Gastrocnemius medialis (tissue), 4 donors: ENCODE measurements at regions not wholly inside any gene's neighbourhood (a gene's known extent, or its start where the extent isn't known, plus 50 kb on each side); places are given as distances from the start of the nearest gene placed in this dataset.

Source experiments
- ATAC-seq, 2 donors: fragments of 150-250 bp; one replicate each; pipeline ENCODE4 v1.9.1; 2016
- DNase-seq, 2 donors: peaks; one replicate each; pipeline ENCODE4 v3.0.0-alpha.2; 2019
- H3K27ac ChIP-seq, 4 donors: fragments of 200-600 bp; sonication (generic); 1 replicate in 1 of 4; 2 replicates in 3 of 4; pipeline ENCODE4 v1.5.1; 2016 to 2018; ENCODE audit warnings: mild to moderate bottlenecking in 2 of 4, moderate library complexity in 1 of 4
- H3K27me3 ChIP-seq, 3 donors: fragments of 200-600 bp; sonication (generic) in 2 of 3; 1 replicate in 1 of 3; 2 replicates in 2 of 3; pipeline versions ENCODE4 v1.5.1 to v1.6.0; 2016 to 2019; ENCODE audit warnings: mild to moderate bottlenecking in 1 of 3, moderate library complexity in 1 of 3
- H3K36me3 ChIP-seq, 2 donors: fragments of 200-600 bp; sonication (generic) in 1 of 2; one replicate each; pipeline ENCODE4 v1.5.1; 2017 to 2018
- H3K4me1 ChIP-seq, 2 donors: fragments of 200-600 bp; sonication (generic) in 1 of 2; one replicate each; pipeline ENCODE4 v1.5.1; 2016 to 2017; ENCODE audit warnings: mild to moderate bottlenecking in 2 of 2
- H3K4me3 ChIP-seq, 4 donors: fragments of 200-600 bp; sonication (generic) in 3 of 4; 1 replicate in 1 of 4; 2 replicates in 3 of 4; pipeline ENCODE4 v1.5.1; 2016 to 2019; ENCODE audit warnings: mild to moderate bottlenecking in 2 of 4
- H3K9me3 ChIP-seq, 3 donors: fragments of 200-600 bp; sonication (generic) in 2 of 3; 1 replicate in 1 of 3; 2 replicates in 2 of 3; pipeline ENCODE4 v1.5.1; 2016 to 2019
- POLR2A ChIP-seq, 2 donors: fragments of 450-650 bp; IDR thresholded peaks; one replicate each; pipeline ENCODE4 v1.6.1; 2017; ENCODE audit warnings: antibody characterized with exemption in 2 of 2, mild to moderate bottlenecking in 2 of 2, moderate library complexity in 2 of 2
- in situ Hi-C, 4 donors: fragments of 200-750 bp; cut with MboI; loops; one replicate each; pipeline versions ENCODE4 v1.15.0 to v1.8.0; 2017; ENCODE audit warnings: low sequenced_read_pairs in 4 of 4
- intact Hi-C: fragments of 100-400 bp; cut with DNase I; formaldehyde crosslinking; loops from one replicate; pipeline ENCODE4 v1.15.1; 2023; ENCODE audit warnings: low total_unique reads
- TF ChIP-seq, protein P1 (sequence below), 5 experiments: fragments of 450-650 bp in 3 of 5; fragments of 200-600 bp in 2 of 5; sonication (generic) in 2 of 5; IDR thresholded peaks in 4 of 5; conservative IDR thresholded peaks in 1 of 5; 1 replicate in 4 of 5; 2 replicates in 1 of 5; pipeline ENCODE4 v1.5.1; 2016 to 2019; ENCODE audit warnings: antibody characterized with exemption in 5 of 5, mild to moderate bottlenecking in 3 of 5, moderate library complexity in 3 of 5

DNA sequence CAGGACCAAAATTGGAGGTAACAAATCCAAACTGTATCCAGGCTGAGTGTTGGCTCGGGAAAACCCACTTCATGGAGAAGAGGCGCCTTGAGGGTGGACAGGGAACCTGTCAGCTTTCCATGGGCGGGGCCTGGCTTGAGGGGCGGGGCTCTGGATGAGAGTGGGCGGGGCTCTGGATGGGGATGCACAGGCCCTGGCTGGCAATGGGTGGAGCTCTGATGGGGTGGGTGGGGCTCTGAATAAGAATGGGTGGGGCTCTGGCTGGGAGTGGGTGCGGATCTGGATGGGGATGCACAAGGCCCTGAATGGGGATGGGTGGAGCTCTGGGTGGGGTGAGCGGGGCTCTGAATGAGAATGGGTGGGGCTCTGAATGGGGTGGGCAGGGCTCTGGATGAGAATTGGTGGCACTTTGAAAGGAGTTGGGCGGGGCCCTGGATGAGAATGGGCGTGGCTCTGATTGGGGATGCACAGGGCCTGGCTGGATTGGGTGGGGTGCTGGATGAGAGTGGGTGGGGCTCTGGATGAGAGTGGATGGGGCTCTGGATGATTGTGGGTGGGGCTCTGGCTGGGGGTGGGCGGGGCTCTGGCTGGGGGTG is 96.6 kb upstream of the NPTX2 start:
- H3K4me3 ChIP-seq, result no peak overlapping the region
- TF ChIP-seq, protein P1, sequence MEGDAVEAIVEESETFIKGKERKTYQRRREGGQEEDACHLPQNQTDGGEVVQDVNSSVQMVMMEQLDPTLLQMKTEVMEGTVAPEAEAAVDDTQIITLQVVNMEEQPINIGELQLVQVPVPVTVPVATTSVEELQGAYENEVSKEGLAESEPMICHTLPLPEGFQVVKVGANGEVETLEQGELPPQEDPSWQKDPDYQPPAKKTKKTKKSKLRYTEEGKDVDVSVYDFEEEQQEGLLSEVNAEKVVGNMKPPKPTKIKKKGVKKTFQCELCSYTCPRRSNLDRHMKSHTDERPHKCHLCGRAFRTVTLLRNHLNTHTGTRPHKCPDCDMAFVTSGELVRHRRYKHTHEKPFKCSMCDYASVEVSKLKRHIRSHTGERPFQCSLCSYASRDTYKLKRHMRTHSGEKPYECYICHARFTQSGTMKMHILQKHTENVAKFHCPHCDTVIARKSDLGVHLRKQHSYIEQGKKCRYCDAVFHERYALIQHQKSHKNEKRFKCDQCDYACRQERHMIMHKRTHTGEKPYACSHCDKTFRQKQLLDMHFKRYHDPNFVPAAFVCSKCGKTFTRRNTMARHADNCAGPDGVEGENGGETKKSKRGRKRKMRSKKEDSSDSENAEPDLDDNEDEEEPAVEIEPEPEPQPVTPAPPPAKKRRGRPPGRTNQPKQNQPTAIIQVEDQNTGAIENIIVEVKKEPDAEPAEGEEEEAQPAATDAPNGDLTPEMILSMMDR (IDR thresholded peaks at IDR 0.05 in 4 of 5, conservative IDR thresholded peaks at IDR 0.05 in 1 of 5), result no peak
- TF ChIP-seq POLR2A (IDR thresholded peaks at IDR 0.05), result no peak
- in situ Hi-C loops, result no loop called here
- intact Hi-C loops, result no loop called here
- no peak overlapping the region for H3K27ac ChIP-seq
- no peak for ATAC-seq
- no peaks in the 10 kb centered on the region for H3K4me1 ChIP-seq
- H3K9me3 ChIP-seq, result no peaks in the 10 kb centered on the region
- H3K36me3 ChIP-seq, result no peaks in the 10 kb centered on the region
- DNase-seq, result no peak
- no peaks in the 10 kb centered on the region for H3K27me3 ChIP-seq

DNA sequence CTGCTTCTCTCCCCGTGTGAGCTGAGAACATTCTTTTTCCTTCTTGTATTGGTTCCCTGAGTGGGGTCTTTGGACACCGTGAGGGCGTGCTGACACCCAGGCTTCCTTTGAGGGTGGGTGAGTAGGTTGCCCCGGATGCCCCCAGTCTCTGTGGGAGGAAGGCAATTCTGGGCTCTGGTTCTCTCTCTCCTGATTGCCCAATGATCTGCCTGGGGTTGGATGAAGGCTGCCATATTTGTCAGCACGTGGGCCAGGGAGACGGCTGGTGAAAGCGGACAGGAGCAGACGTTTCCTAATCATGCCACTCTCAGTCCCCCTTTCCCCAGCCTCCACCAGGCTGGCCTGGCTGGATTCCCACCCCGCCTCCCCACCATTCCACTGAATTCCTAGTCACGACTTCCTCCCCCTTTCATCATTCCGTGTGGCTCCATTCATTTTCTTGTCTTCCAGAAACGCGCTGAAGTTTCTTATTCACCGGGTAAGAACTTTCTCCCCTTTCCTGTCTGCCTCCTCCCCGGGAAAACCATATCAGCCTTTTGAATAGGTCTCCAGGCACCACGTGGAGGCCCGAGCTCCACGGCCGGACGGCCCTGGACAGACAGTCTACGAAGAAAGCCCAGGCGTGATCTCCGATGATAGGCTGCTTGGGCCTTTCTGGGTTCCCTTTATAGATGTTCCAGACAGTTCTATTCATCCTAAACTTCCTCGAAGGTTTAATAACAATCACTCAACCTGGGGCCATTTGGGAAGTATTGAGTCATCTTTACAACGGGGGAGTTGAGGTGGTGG is 98.7 kb upstream of the NPTX2 start:
- no peaks in the 10 kb centered on the region for H3K36me3 ChIP-seq
- no peaks in the 10 kb centered on the region for H3K4me1 ChIP-seq
- intact Hi-C loops, result no loop called here
- ATAC-seq, result no peak
- no peak overlapping the region for H3K27ac ChIP-seq
- no peak overlapping the region for H3K4me3 ChIP-seq
- no peak for TF ChIP-seq POLR2A (IDR thresholded peaks at IDR 0.05)
- TF ChIP-seq, protein P1 (IDR thresholded peaks at IDR 0.05 in 4 of 5, conservative IDR thresholded peaks at IDR 0.05 in 1 of 5), result no peak
- no peaks in the 10 kb centered on the region for H3K9me3 ChIP-seq
- no peak for DNase-seq
- in situ Hi-C loops, result no loop called here
- no peaks in the 10 kb centered on the region for H3K27me3 ChIP-seq

DNA sequence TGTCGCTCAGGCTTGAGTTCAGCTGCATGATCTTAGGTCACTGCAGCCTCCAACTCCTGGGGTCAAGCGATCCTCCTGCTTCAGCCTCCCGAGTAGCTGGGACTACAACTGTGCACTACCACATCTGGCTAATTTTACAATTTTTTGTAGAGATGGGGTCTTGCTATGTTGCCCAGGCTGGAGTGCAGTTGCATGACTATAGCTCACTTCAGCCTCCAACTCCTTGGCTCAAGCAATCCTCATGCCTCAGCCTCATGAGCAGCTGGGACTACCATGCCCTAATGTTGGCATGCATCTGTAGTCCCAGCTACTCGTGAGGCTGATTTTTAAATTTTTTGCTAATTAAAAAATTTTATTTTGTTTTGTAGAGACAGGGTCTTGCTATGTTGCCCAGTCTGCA is 101.9 kb upstream of the NPTX2 start:
- Histone ChIP-seq H3K27ac (no peak overlapping the region), H3K4me3 (no peak overlapping the region), H3K27me3 (no peaks in the 10 kb centered on the region), H3K9me3 (no peaks in the 10 kb centered on the region), H3K4me1 (no peaks in the 10 kb centered on the region), H3K36me3 (no peaks in the 10 kb centered on the region)
- TF ChIP-seq POLR2A (IDR thresholded peaks at IDR 0.05), result no peak
- TF ChIP-seq, protein P1 (IDR thresholded peaks at IDR 0.05 in 4 of 5, conservative IDR thresholded peaks at IDR 0.05 in 1 of 5), result no peak
- ATAC-seq, result no peak
- in situ Hi-C loops (no loop called here), intact Hi-C loops (no loop called here)
- no peak for DNase-seq

DNA sequence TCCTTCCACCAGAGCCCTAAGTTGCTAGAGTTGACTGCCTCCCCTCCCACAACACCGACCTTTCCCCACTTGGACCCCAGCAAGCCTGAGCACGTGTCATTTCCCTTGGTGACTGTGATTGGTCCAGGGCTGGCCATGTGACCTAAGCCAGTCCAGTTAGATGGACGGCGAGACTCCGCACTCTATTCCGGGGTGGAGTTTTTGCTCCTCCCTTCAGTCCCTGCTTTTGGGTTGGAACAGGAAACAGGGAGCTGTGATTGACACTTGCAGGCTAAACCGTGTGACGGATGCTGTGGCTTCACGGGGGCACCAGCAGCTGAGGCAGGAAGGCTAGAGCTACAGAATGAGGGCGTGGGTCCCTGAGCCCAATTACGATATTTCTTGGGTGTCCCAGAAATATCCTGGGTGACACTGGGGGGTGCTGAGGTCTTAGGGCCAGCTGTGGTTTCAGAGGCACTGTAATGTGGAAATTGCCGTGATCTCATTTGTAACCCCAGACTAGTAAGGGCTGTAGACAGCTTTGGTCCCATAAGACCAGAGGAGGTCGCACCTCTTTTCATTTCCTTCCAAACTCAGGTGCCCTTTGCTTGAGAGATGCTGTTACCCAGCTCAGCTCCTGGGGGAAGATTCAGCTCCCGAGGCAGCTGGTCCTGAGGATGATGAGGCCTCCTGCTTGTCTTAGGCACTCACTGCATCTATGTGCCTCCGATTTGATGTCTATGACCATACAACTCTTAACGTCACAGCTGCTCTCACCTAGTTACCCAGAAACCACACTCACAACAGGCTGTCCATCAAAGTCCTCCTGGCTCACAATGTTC is 102.7 kb upstream of the NPTX2 start:
- Histone ChIP-seq H3K36me3 (no peaks in the 10 kb centered on the region), H3K4me1 (no peaks in the 10 kb centered on the region), H3K9me3 (no peaks in the 10 kb centered on the region), H3K4me3 (no peak overlapping the region), H3K27me3 (no peaks in the 10 kb centered on the region), H3K27ac (no peak overlapping the region)
- no peak for ATAC-seq
- intact Hi-C loops (no loop called here), in situ Hi-C loops (no loop called here)
- TF ChIP-seq, protein P1 (IDR thresholded peaks at IDR 0.05 in 4 of 5, conservative IDR thresholded peaks at IDR 0.05 in 1 of 5), result no peak
- TF ChIP-seq POLR2A (IDR thresholded peaks at IDR 0.05), result no peak
- no peak for DNase-seq
